ENCODE measurements at regions not wholly inside any gene's neighbourhood (a gene's known extent, or its start where the extent isn't known, plus 50 kb on each side); places are given as distances from the start of the nearest gene placed in this dataset.

GRCh38 chr4:128600410-128600809, 209.1 kb upstream of the JADE1 start:
- DNase-seq, result no peak

- DNase-seq, result no peak
Measured at GRCh38 chr4:128597500-128597899, 212.0 kb upstream of the JADE1 start.

- no peak for DNase-seq
Measured at GRCh38 chr4:128596853-128597252, 212.6 kb upstream of the JADE1 start.

GRCh38 chr4:128596115-128596514, 213.4 kb upstream of the JADE1 start:
- DNase-seq, result no peak

- no peak for DNase-seq
Measured at GRCh38 chr4:128591482-128591881, 218.0 kb upstream of the JADE1 start.

- no peak for DNase-seq
Measured at GRCh38 chr4:128590773-128591172, 218.7 kb upstream of the JADE1 start.

- DNase-seq, result no peak
Measured at GRCh38 chr4:128590034-128590740, 219.3 kb upstream of the JADE1 start.

GRCh38 chr4:128589384-128589965, 220.0 kb upstream of the JADE1 start:
- no peak for DNase-seq

GRCh38 chr4:128587382-128587781, 222.1 kb upstream of the JADE1 start:
- DNase-seq, result no peak

- DNase-seq, result no peak
Measured at GRCh38 chr4:128583753-128584712, 225.5 kb upstream of the JADE1 start.

- no peak for DNase-seq
Measured at GRCh38 chr4:128582427-128582870, 227.1 kb upstream of the JADE1 start.

GRCh38 chr4:128579154-128579853, 230.2 kb upstream of the JADE1 start:
- DNase-seq, result no peak

GRCh38 chr4:128574706-128575105, 234.8 kb upstream of the JADE1 start:
- peak; percentile 56 for DNase-seq

- no peak for DNase-seq
Measured at GRCh38 chr4:128573781-128574508, 235.6 kb upstream of the JADE1 start.

GRCh38 chr4:128572778-128573241, 236.7 kb upstream of the JADE1 start:
- no peak for DNase-seq

GRCh38 chr4:128571747-128572146, 237.8 kb upstream of the JADE1 start:
- no peak for DNase-seq

GRCh38 chr4:128570387-128570975, 239.0 kb upstream of the JADE1 start:
- no peak for DNase-seq

GRCh38 chr4:128566693-128567092, 242.8 kb upstream of the JADE1 start:
- no peak for DNase-seq

GRCh38 chr4:128565565-128566186, 243.8 kb upstream of the JADE1 start:
- DNase-seq, result no peak

GRCh38 chr4:128565054-128565453, 244.4 kb upstream of the JADE1 start:
- DNase-seq, result no peak

- no peak for DNase-seq
Measured at GRCh38 chr4:128564081-128564630, 245.3 kb upstream of the JADE1 start.

All from stimulated activated CD4-positive, alpha-beta T cell treated with anti-CD3 and anti-CD28 coated beads, Interleukin-4, amount 100 ng/mL, for 1 hour (primary cell).